Central memory CD4-positive, alpha-beta T cell (primary cell): ENCODE measurements at regions not wholly inside any gene's neighbourhood (a gene's known extent, or its start where the extent isn't known, plus 50 kb on each side); places are given as distances from the start of the nearest gene placed in this dataset.

Source experiments
- DNase-seq: peaks from one replicate; pipeline ENCODE4 v3.0.0; 2022

DNA sequence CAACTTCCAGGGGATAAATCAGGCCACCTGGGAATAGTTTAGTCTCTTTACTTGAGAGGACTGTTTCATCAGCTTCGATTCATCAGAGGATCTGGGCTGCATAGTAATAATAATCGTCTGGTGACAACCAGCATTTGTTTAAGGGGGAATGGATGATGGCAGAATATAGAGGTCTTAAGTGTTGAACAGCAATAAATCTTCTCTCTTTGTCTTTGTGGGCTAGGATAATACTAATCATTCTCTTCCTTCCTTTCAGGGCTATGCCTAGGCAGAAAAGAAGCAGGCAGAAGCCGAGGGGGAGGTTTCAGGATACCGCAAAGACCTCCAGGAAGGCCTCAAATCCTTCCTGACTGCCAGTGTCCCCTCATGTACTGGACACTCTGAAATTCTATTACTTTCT, 150.4 kb upstream of the GAREM1 start:
- DNase-seq: no peak

DNA sequence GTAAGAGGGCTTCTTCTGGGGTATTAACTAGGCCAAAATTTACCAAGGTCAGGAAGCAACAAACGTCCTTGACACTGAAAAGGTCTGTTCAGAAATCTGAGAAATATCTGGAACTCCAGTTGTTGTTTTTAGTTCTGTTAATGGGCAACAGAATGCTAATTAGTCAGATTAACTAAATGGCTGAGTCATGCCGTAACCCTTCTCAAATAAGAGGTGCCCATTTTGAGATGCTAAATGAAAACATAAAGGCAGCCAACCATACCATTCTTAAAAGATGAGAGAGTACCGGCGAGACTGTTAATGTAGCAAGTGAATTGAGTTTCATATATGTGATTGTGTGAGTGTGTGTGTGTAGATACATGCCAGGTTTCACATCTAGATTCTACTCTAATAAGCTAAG, 147.9 kb upstream of the GAREM1 start:
- no peak for DNase-seq

DNA sequence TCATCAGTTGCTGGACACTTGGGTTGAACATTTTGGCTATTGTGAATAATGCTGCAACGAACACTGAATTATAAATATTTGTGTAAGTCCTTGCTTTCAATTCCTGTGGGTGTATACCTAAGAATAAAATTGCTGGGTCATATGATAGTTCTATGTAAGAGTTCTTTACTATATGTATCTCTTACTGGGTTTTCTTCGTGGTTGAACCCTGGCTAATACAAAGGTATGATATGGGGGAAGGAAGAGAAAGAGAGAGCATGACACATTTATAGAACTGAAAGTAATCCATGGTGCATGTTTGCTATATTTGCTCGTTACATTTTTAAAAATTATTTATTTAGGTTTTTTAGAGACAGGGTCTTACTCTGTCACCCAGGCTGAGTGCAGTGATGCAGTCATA, 143.1 kb upstream of the GAREM1 start:
- no peak for DNase-seq

GRCh38 chr18:32612651-32613050, 142.0 kb upstream of the GAREM1 start:
- no peak for DNase-seq

- no peak for DNase-seq
Measured at GRCh38 chr18:32610176-32610575, 139.5 kb upstream of the GAREM1 start.

DNA sequence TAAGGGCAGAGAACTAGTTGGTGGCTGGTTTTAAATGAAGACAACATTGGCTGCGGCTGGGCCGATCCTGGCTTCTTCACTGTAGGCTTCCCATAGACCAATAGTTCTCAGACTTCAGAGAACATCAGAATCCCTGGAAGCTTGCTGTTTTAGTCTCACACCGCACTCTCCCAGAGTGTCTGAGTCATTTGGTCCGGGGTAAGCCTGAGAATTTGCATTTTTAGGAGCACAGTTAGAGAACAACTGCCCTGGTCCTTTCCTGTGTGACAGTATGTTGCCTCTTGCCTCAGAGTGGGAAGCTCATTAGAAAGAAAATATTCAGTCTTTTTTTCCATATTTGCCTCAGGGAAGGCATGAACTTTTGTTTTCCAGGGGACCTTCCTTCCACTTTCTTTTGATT, 137.1 kb upstream of the GAREM1 start:
- DNase-seq: no peak

DNA sequence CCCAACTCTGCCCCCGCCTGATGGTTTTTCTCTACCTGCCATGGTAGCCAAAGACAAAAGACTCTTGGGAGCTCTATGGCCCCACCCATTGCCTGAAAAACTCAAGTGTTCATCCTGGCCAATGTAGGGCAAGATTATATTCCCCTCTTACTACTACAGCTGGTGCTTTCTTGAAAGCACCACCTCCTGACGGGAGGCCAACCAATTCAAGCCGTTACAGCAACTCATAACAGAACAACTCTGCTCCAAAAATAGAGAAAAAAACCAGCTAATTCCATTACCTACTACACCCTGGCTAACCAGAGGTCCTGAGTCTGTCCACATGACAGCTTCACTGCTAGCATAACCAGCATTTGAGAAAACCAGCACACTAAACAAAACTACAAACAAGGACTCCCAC, 127.5 kb upstream of the GAREM1 start:
- DNase-seq: no peak

DNA sequence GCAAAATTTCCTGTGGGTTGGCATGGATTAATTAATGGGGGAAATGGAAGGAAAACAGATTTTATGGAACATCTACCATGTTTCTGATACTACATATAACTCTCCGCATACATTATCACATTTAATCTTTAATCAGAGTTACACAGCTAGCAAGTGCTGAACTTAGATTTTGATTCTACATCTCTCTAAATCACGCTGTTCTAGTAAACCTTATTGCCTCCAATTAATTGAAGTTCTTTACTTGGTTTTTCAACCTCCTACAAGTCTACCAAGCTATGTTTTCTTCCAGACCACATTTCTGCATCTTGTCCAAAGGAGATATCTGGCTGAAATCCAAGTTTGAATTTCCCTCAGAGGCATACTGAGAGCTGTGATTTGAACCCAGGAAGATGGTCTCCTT, 125.8 kb upstream of the GAREM1 start:
- no peak for DNase-seq

DNA sequence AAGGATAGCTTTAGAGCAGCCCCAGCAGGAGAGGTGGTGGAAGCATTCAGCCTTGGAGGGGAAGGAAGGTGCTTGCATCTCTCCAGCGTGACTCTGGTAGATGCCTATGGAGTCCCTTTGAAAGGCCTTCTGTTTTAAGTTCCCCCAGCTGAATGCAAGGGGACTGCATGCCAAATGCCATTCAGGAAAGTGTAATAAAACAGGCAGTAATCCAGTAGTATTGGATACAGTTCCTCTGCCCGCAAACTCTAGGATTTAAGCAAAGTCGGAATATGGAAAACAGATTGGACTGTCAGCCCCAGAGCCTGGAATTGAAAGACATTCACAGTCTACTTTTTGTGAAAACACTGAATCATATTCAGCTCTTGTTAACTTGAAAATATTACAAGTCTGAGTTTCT, 125.2 kb upstream of the GAREM1 start:
- DNase-seq: no peak

GRCh38 chr18:32588191-32588590, 117.5 kb upstream of the GAREM1 start:
- no peak for DNase-seq

GRCh38 chr18:32583431-32583830, 112.7 kb upstream of the GAREM1 start:
- DNase-seq: no peak

- no peak for DNase-seq
Measured at GRCh38 chr18:32582455-32582854, 111.8 kb upstream of the GAREM1 start.

DNA sequence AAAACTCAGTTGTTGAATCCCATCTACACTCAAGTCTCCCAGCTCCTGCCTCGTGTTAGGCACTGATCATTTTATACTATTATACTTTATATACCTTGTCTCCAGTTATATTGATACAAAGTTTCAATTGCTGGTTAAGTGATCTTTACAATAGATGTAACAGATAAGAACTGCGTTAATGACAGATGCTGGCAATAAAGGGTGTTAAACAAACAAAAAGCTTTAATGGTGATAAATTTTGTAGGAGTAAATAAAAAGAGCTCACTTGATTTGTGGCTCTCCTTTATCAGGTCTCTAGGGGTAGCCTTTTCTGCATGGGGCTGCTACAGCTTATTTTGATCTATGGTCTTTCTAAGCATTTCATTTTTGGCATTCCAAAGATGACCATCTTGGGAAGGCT, 106.9 kb upstream of the GAREM1 start:
- DNase-seq: no peak

DNA sequence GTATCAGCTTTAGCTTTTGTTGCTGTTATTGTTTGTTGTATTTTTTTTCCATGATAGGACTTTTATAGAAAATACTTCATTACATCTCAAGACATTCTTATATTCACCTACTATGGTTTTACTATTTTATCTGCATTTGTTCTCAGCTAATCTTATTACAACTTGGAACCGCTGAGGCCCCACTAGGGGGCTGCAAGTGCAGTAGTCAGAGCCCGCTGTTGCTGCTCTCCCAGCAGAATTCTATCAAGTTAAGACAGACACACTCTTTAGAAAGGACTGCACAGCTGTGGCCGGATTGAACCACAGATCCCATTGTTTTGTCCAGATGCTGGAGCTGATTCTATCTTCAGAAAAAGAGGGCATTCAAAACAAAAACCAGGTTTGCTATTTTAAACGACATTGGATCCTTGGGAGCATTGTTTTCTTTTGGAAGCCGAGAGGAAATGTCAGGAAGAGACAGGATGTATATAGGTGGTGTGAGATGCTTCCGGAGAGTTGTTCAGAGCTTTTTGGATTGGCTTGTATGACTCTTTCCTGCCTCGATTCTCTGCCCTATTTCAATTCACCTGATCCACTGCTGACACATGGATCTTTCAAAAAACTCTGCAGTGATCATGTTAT, 105.7 kb upstream of the GAREM1 start:
- DNase-seq: no peak

- DNase-seq: no peak
Measured at GRCh38 chr18:32566960-32567359, 96.3 kb upstream of the GAREM1 start.

DNA sequence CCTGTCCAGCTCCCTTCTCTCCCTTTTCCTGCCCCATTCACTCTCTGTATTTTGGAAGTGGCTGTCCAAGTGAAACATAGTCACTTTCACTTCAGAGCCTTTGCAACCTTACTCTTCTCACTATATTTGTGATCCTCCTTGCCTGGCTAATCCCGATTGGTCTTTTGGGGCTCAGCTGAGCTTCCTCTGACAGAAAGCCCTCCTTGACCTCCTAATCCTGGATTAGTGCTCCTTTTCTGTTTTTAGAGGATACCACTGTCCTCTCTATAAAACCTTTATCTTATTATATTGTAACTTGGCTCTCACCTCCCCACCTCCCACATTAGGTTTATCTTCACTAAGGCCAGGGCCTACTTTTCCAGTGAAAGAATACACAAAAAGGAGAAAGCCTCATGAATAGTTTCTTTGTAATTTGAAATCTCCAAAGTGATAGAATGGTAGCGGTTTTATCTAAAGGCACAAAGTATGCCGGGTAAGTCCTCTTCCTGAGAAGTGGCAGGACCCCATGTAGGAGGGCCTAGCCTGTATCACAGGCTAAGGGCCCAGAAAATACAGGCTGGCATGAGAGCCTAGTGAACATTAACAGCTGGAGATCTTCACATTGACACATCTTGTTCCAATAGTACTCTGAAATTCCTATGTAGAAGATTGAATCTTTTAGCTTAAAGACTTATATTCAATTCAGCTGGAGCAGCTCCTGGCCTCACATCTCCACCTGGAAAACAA, 83.1 kb upstream of the GAREM1 start:
- no peak for DNase-seq

GRCh38 chr18:32553174-32553573, 82.5 kb upstream of the GAREM1 start:
- DNase-seq: no peak

GRCh38 chr18:32552421-32553030, 81.8 kb upstream of the GAREM1 start:
- peak; percentile 48 for DNase-seq

GRCh38 chr18:32550963-32551362, 80.3 kb upstream of the GAREM1 start:
- no peak for DNase-seq

DNA sequence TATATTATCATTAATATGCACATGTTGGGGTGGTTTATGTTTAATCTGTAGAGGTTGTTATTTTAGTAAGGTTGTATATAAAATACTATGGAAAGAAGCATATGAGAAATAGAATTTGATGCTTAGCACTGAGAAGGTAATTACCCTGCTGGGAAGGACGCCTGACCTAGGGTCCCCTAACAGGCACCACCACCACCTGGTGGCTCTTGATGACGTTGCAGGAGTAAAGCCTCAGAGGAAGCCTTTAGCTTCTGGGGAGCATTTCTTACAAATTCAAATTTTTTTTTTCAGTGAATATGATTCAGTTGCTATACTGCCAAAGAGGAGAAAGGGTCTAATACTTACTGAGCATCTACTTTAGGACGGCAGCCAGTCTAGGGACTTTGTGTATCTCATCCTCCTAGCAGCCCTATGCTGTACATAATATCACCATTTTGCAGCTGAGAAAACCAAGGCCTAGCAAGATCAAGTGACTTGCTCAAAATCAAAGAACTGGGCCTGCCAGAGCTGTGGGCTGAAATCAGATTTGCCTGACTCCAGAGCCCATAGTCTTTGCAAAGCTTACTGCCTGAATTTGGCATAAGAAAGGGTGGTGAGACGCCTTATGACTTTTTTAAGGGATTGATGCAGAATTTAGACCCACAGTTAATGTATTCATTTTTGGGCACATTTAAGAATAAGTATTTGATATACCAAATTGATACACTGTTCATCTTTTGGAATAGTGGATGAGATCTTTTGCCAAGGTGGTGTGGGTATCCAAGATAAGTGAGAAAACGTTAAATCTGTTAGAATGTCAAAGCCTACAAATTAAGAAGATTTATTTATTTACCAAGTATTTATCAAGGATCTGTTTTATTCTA, 78.8 kb upstream of the GAREM1 start:
- peak; percentile 16 for DNase-seq

DNA sequence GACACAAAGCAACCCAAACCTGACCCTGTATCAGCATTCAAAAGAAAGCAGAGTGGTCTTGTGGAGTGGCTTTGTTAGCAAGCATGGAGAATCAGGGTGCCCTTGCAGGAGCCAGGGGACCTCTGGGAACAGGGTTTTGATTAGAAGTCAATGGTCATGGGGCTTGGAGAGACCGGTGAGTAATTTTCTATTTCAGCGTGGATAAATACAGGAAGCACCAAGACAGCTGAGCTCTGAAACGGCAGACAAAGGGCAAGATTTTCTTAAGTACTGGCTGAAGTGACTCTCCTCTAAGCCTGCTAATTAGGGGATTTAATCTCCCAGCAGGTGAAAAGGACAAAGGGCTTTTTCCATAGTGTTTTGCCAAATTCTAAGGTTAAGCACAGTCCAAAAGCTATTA, 78.0 kb upstream of the GAREM1 start:
- no peak for DNase-seq

GRCh38 chr18:32545631-32546030, 74.9 kb upstream of the GAREM1 start:
- DNase-seq: no peak

DNA sequence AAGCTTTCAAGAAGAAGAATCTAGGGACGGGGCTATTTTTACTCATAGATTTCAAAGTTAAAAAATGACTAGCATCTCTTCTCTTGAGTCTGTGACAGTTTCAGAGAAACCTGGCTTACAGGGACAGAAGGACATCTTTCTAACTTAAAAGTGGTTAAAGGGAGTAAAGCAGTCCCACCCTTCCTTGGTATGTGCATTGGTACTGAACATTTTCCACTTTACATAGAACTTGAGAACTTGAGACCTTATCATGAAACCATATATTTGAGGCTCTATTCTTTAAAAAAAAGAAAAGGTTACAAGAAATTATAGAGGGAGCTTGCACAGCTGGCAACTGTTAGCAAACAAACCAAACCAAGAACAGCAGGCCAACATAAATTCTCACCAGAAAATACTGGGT, 73.4 kb upstream of the GAREM1 start:
- no peak for DNase-seq
